Naive thymus-derived CD4-positive, alpha-beta T cell (primary cell): ENCODE measurements at regions not wholly inside any gene's neighbourhood (a gene's known extent, or its start where the extent isn't known, plus 50 kb on each side); places are given as distances from the start of the nearest gene placed in this dataset.
"Not testable (repeated sequence)": the region's sequence is repeated elsewhere in the genome, so short reads cannot be mapped to it uniquely, and the experiment has no call there.

Experiments used
- ATAC-seq: fragments of 150-1000 bp; cut with Tn5 transposase; 2 replicates; pipeline ENCODE4 v1.10.0; 2021; ENCODE audit warnings: mild to moderate bottlenecking, moderate library complexity
- CTCF ChIA-PET: fragments of 350-600 bp; sonication (Branson Sonifier 250); formaldehyde crosslinking; loops from one replicate; lab custom pipeline; 2021; ENCODE audit warnings: antibody characterized with exemption; lab: Charles Lee
- POLR2A ChIA-PET: fragments of 350-600 bp; sonication (Branson Sonifier 250); formaldehyde crosslinking; loops from one replicate; lab custom pipeline; 2021; ENCODE audit warnings: antibody characterized with exemption, inconsistent platforms; lab: Charles Lee
- DNase-seq, 9 donors: peaks; one replicate each; pipeline versions ENCODE4 v3.0.0 to v3.0.0-alpha.2; 2020 to 2022; ENCODE audit warnings: mixed read lengths in 1 of 9
- H3K27ac ChIP-seq: one replicate; pipeline ENCODE4 v1.7.0; 2013; ENCODE audit warnings: mild to moderate bottlenecking, low read depth, low read length, moderate library complexity
- H3K27me3 ChIP-seq, 2 donors: one replicate each; pipeline ENCODE4 v1.7.0; 2013; ENCODE audit warnings: low read length in 2 of 2, mild to moderate bottlenecking in 2 of 2, moderate library complexity in 2 of 2; ENCODE audit not compliant: control insufficient read depth in 2 of 2, insufficient read depth in 2 of 2
- H3K36me3 ChIP-seq, 3 experiments: 1 replicate in 2 of 3; 2 replicates in 1 of 3; pipeline ENCODE4 v1.7.0; 2013; ENCODE audit warnings: low read length in 3 of 3, mild to moderate bottlenecking in 3 of 3, moderate library complexity in 1 of 3; ENCODE audit not compliant: insufficient read depth in 3 of 3, control insufficient read depth in 2 of 3
- H3K4me1 ChIP-seq, 2 donors: one replicate each; pipeline ENCODE4 v1.7.0; 2013; ENCODE audit warnings: low read length in 2 of 2, mild to moderate bottlenecking in 2 of 2, moderate library complexity in 1 of 2; ENCODE audit not compliant: control insufficient read depth in 2 of 2, insufficient read depth in 2 of 2
- H3K4me3 ChIP-seq: 2 replicates; pipeline ENCODE4 v1.7.0; 2013; ENCODE audit warnings: mild to moderate bottlenecking, low read length
- H3K9me3 ChIP-seq, 3 experiments: 1 replicate in 2 of 3; 2 replicates in 1 of 3; pipeline ENCODE4 v1.7.0; 2013; ENCODE audit warnings: low read length in 3 of 3; ENCODE audit not compliant: control insufficient read depth in 2 of 3
- H3K27ac Mint-ChIP-seq, 9 donors: one replicate each; pipeline ENCODE4 v1.8.0; 2020 to 2022; ENCODE audit warnings: mixed read lengths in 9 of 9, mild to moderate bottlenecking in 8 of 9, moderate library complexity in 5 of 9, inconsistent platforms in 2 of 9
- H3K27me3 Mint-ChIP-seq, 5 donors: one replicate each; pipeline ENCODE4 v1.8.0; 2021 to 2022; ENCODE audit warnings: mixed read lengths in 5 of 5, mild to moderate bottlenecking in 1 of 5
- H3K36me3 Mint-ChIP-seq, 5 donors: one replicate each; pipeline ENCODE4 v1.8.0; 2020 to 2022; ENCODE audit warnings: mixed read lengths in 5 of 5, mild to moderate bottlenecking in 3 of 5, inconsistent platforms in 1 of 5
- H3K4me1 Mint-ChIP-seq, 7 donors: one replicate each; pipeline ENCODE4 v1.8.0; 2020 to 2022; ENCODE audit warnings: mixed read lengths in 7 of 7, mild to moderate bottlenecking in 3 of 7, inconsistent platforms in 1 of 7
- H3K4me3 Mint-ChIP-seq, 10 donors: one replicate each; pipeline ENCODE4 v1.8.0; 2020 to 2022; ENCODE audit warnings: mild to moderate bottlenecking in 10 of 10, mixed read lengths in 10 of 10, moderate library complexity in 6 of 10, inconsistent platforms in 2 of 10
- H3K9me3 Mint-ChIP-seq, 11 donors: one replicate each; pipeline ENCODE4 v1.8.0; 2020 to 2022; ENCODE audit warnings: mixed read lengths in 11 of 11, mild to moderate bottlenecking in 4 of 11, inconsistent platforms in 1 of 11, moderate library complexity in 1 of 11
- intact Hi-C, 2 donors: fragments of 100-400 bp; cut with micrococcal nuclease; formaldehyde crosslinking; loops; one replicate each; pipeline ENCODE4 v1.15.1; 2023

- Mint-ChIP-seq H3K4me1 (no peaks in the 10 kb centered on the region), H3K27me3 (peaks cover 5 to 25% (median 16%) of the 10 kb centered on the region in 5 donors), H3K36me3 (no peaks in the 10 kb centered on the region), H3K27ac (no peak overlapping the region), H3K9me3 (no peaks in the 10 kb centered on the region), H3K4me3 (no peak overlapping the region)
- ChIA-PET CTCF (no interaction called here), POLR2A (no interaction called here)
- ATAC-seq (no peak), DNase-seq (no peak)
- H3K4me3 ChIP-seq, result no peak overlapping the region
- no peaks in the 10 kb centered on the region for H3K36me3 ChIP-seq
- H3K27ac ChIP-seq, result no peak overlapping the region
- intact Hi-C loops, result no loop called here
- no peaks in the 10 kb centered on the region for H3K4me1 ChIP-seq
- no peaks in the 10 kb centered on the region for H3K27me3 ChIP-seq
- no peaks in the 10 kb centered on the region for H3K9me3 ChIP-seq
Measured at GRCh38 chr4:169848018-169848417, 90.3 kb upstream of the HPF1 start.

- H3K4me3 Mint-ChIP-seq, result no peak overlapping the region
- no peaks in the 10 kb centered on the region for H3K9me3 ChIP-seq
- H3K4me1 ChIP-seq, result no peaks in the 10 kb centered on the region
- no peaks in the 10 kb centered on the region for H3K4me1 Mint-ChIP-seq
- ATAC-seq (no peak), DNase-seq (no peak)
- H3K9me3 Mint-ChIP-seq, result no peaks in the 10 kb centered on the region
- H3K36me3 ChIP-seq, result no peaks in the 10 kb centered on the region
- H3K4me3 ChIP-seq, result no peak overlapping the region
- no peaks in the 10 kb centered on the region for H3K27me3 ChIP-seq
- H3K27ac Mint-ChIP-seq, result no peak overlapping the region
- H3K36me3 Mint-ChIP-seq, result no peaks in the 10 kb centered on the region
- H3K27ac ChIP-seq, result no peak overlapping the region
- intact Hi-C loops, result no loop called here
- ChIA-PET CTCF (no interaction called here), POLR2A (no interaction called here)
- peaks cover 2 to 20% (median 16%) of the 10 kb centered on the region in 5 donors for H3K27me3 Mint-ChIP-seq
Measured at GRCh38 chr4:169847171-169847570, 89.4 kb upstream of the HPF1 start.

GRCh38 chr4:169846396-169846795, 88.7 kb upstream of the HPF1 start:
- Histone ChIP-seq H3K4me3 (no peak overlapping the region), H3K4me1 (no peaks in the 10 kb centered on the region), H3K9me3 (no peaks in the 10 kb centered on the region), H3K27me3 (no peaks in the 10 kb centered on the region), H3K36me3 (no peaks in the 10 kb centered on the region), H3K27ac (no peak overlapping the region)
- Mint-ChIP-seq H3K27me3 (peaks cover 2 to 20% (median 16%) of the 10 kb centered on the region in 5 donors), H3K4me3 (no peak overlapping the region), H3K9me3 (no peaks in the 10 kb centered on the region), H3K36me3 (no peaks in the 10 kb centered on the region), H3K27ac (no peak overlapping the region), H3K4me1 (no peaks in the 10 kb centered on the region)
- DNase-seq (no peak), ATAC-seq (no peak)
- ChIA-PET POLR2A (no interaction called here), CTCF (no interaction called here)
- intact Hi-C loops, result no loop called here

GRCh38 chr4:169841776-169842175, 84.0 kb upstream of the HPF1 start:
- Mint-ChIP-seq H3K27me3 (peaks cover 0 to 15% (median 11%) of the 10 kb centered on the region in 5 donors), H3K4me3 (no peak overlapping the region), H3K27ac (no peak overlapping the region), H3K4me1 (no peaks in the 10 kb centered on the region), H3K9me3 (peaks cover 0 to 6% (median 3%) of the 10 kb centered on the region in 11 donors), H3K36me3 (no peaks in the 10 kb centered on the region)
- H3K9me3 ChIP-seq, result no peaks in the 10 kb centered on the region
- no peaks in the 10 kb centered on the region for H3K4me1 ChIP-seq
- H3K27me3 ChIP-seq, result no peaks in the 10 kb centered on the region
- H3K4me3 ChIP-seq, result no peak overlapping the region
- H3K36me3 ChIP-seq, result no peaks in the 10 kb centered on the region
- H3K27ac ChIP-seq, result no peak overlapping the region
- ATAC-seq (no peak), DNase-seq (no peak)
- intact Hi-C loops, result no loop called here
- ChIA-PET CTCF (no interaction called here), POLR2A (no interaction called here)

- Histone ChIP-seq H3K27me3 (no peaks in the 10 kb centered on the region), H3K27ac (no peak overlapping the region), H3K36me3 (no peaks in the 10 kb centered on the region), H3K4me1 (no peaks in the 10 kb centered on the region), H3K4me3 (no peak overlapping the region), H3K9me3 (no peaks in the 10 kb centered on the region)
- Mint-ChIP-seq H3K27me3 (peaks cover 0 to 14% (median 10%) of the 10 kb centered on the region in 5 donors), H3K27ac (no peak overlapping the region), H3K4me3 (no peak overlapping the region), H3K4me1 (no peaks in the 10 kb centered on the region), H3K36me3 (no peaks in the 10 kb centered on the region), H3K9me3 (peaks cover 0 to 6% (median 3%) of the 10 kb centered on the region in 11 donors)
- ATAC-seq, result no peak
- intact Hi-C loops, result no loop called here
- ChIA-PET POLR2A (no interaction called here), CTCF (no interaction called here)
- no peak for DNase-seq
Measured at GRCh38 chr4:169840554-169840953, 82.8 kb upstream of the HPF1 start.

- H3K9me3 ChIP-seq, H3K27me3 Mint-ChIP-seq, H3K4me3 ChIP-seq, H3K4me1 ChIP-seq, POLR2A ChIA-PET, DNase-seq, H3K4me1 Mint-ChIP-seq, ATAC-seq, H3K36me3 Mint-ChIP-seq, H3K27ac Mint-ChIP-seq, H3K36me3 ChIP-seq, H3K27ac ChIP-seq, CTCF ChIA-PET, intact Hi-C loops, H3K27me3 ChIP-seq, H3K4me3 Mint-ChIP-seq: not testable (repeated sequence)
- H3K9me3 Mint-ChIP-seq, result peaks cover 0 to 10% (median 0%) of the 10 kb centered on the region in 11 donors
Measured at GRCh38 chr4:169828329-169828728, 70.6 kb upstream of the HPF1 start.

- no peaks in the 10 kb centered on the region for H3K9me3 ChIP-seq
- H3K4me1 Mint-ChIP-seq, result peaks cover 0 to 10% (median 7%) of the 10 kb centered on the region in 7 donors
- H3K4me1 ChIP-seq, result peaks cover 0 to 5% of the 10 kb centered on the region in 2 donors
- H3K27ac ChIP-seq, result no peak overlapping the region
- intact Hi-C loops, result no loop called here
- no peak overlapping the region for H3K4me3 Mint-ChIP-seq
- POLR2A ChIA-PET, result no interaction called here
- H3K36me3 Mint-ChIP-seq, result peaks cover 0 to 6% (median 0%) of the 10 kb centered on the region in 5 donors
- DNase-seq (no peak), ATAC-seq (no peak)
- peaks cover 0 to 10% (median 0%) of the 10 kb centered on the region in 11 donors for H3K9me3 Mint-ChIP-seq
- no peaks in the 10 kb centered on the region for H3K36me3 ChIP-seq
- no peak overlapping the region for H3K27ac Mint-ChIP-seq
- H3K4me3 ChIP-seq, result no peak overlapping the region
- CTCF ChIA-PET, result no interaction called here
- peaks cover 0 to 7% (median 3%) of the 10 kb centered on the region in 5 donors for H3K27me3 Mint-ChIP-seq
- no peaks in the 10 kb centered on the region for H3K27me3 ChIP-seq
Measured at GRCh38 chr4:169826634-169827187, 69.0 kb upstream of the HPF1 start.
